Activated CD4-positive, alpha-beta T cell treated with anti-CD3 and anti-CD28 coated beads, Interleukin-2, amount 10 ng/mL, durations not matched to agents 24 days and 14 days (primary cell): ENCODE measurements at regions not wholly inside any gene's neighbourhood (a gene's known extent, or its start where the extent isn't known, plus 50 kb on each side); places are given as distances from the start of the nearest gene placed in this dataset.

Experiments used
- DNase-seq: peaks from one replicate; pipeline ENCODE4 v3.0.0; 2022
- H3K27ac Mint-ChIP-seq: one replicate; pipeline ENCODE4 v1.8.0; 2022; ENCODE audit warnings: mild to moderate bottlenecking, mixed read lengths
- H3K27me3 Mint-ChIP-seq: one replicate; pipeline ENCODE4 v1.8.0; 2022; ENCODE audit warnings: mixed read lengths
- H3K36me3 Mint-ChIP-seq: one replicate; pipeline ENCODE4 v1.8.0; 2022; ENCODE audit warnings: low read depth, mild to moderate bottlenecking, mixed read lengths
- H3K4me1 Mint-ChIP-seq: one replicate; pipeline ENCODE4 v1.8.0; 2021; ENCODE audit warnings: mixed read lengths
- H3K4me3 Mint-ChIP-seq: one replicate; pipeline ENCODE4 v1.8.0; 2022; ENCODE audit warnings: mild to moderate bottlenecking, moderate library complexity, mixed read lengths
- H3K9me3 Mint-ChIP-seq: one replicate; pipeline ENCODE4 v1.8.0; 2021; ENCODE audit warnings: mixed read lengths
- intact Hi-C: fragments of 100-400 bp; cut with micrococcal nuclease; formaldehyde crosslinking; loops from one replicate; pipeline ENCODE4 v1.15.1; 2023

- Mint-ChIP-seq H3K9me3 (no peaks in the 10 kb centered on the region), H3K4me3 (no peak overlapping the region), H3K36me3 (no peaks in the 10 kb centered on the region), H3K27me3 (no peaks in the 10 kb centered on the region), H3K4me1 (no peaks in the 10 kb centered on the region), H3K27ac (no peak overlapping the region)
- no peak for DNase-seq
- intact Hi-C loops: no loop called here
Measured at GRCh38 chr5:124332273-124332672, 414.2 kb downstream of the ZNF608 start.

GRCh38 chr5:124330595-124331220 is 415.7 kb downstream of the ZNF608 start:
- Mint-ChIP-seq H3K4me1 (no peaks in the 10 kb centered on the region), H3K36me3 (no peaks in the 10 kb centered on the region), H3K4me3 (no peak overlapping the region), H3K27me3 (no peaks in the 10 kb centered on the region), H3K9me3 (no peaks in the 10 kb centered on the region), H3K27ac (no peak overlapping the region)
- no peak for DNase-seq
- intact Hi-C loops: no loop called here

GRCh38 chr5:124328201-124328600 is 418.2 kb downstream of the ZNF608 start:
- Mint-ChIP-seq H3K27ac (no peak overlapping the region), H3K27me3 (no peaks in the 10 kb centered on the region), H3K4me1 (no peaks in the 10 kb centered on the region), H3K4me3 (no peak overlapping the region), H3K9me3 (no peaks in the 10 kb centered on the region), H3K36me3 (no peaks in the 10 kb centered on the region)
- intact Hi-C loops: no loop called here
- DNase-seq: no peak

- Mint-ChIP-seq H3K27ac (no peak overlapping the region), H3K9me3 (no peaks in the 10 kb centered on the region), H3K36me3 (no peaks in the 10 kb centered on the region), H3K27me3 (no peaks in the 10 kb centered on the region), H3K4me1 (no peaks in the 10 kb centered on the region), H3K4me3 (no peak overlapping the region)
- intact Hi-C loops: no loop called here
- DNase-seq: no peak
Measured at GRCh38 chr5:124318661-124319060, 427.8 kb downstream of the ZNF608 start.

GRCh38 chr5:124317451-124317850 is 429.0 kb downstream of the ZNF608 start:
- H3K4me3 Mint-ChIP-seq: no peak overlapping the region
- no peak overlapping the region for H3K27ac Mint-ChIP-seq
- no peaks in the 10 kb centered on the region for H3K4me1 Mint-ChIP-seq
- intact Hi-C loops: no loop called here
- H3K36me3 Mint-ChIP-seq: no peaks in the 10 kb centered on the region
- DNase-seq: no peak
- no peaks in the 10 kb centered on the region for H3K27me3 Mint-ChIP-seq
- no peaks in the 10 kb centered on the region for H3K9me3 Mint-ChIP-seq

GRCh38 chr5:124315741-124316415 is 430.6 kb downstream of the ZNF608 start:
- no peaks in the 10 kb centered on the region for H3K27me3 Mint-ChIP-seq
- no peak for DNase-seq
- H3K4me3 Mint-ChIP-seq: no peak overlapping the region
- H3K27ac Mint-ChIP-seq: no peak overlapping the region
- H3K36me3 Mint-ChIP-seq: no peaks in the 10 kb centered on the region
- H3K9me3 Mint-ChIP-seq: no peaks in the 10 kb centered on the region
- intact Hi-C loops: no loop called here
- no peaks in the 10 kb centered on the region for H3K4me1 Mint-ChIP-seq

GRCh38 chr5:124310453-124310852 is 436.0 kb downstream of the ZNF608 start:
- Mint-ChIP-seq H3K4me1 (no peaks in the 10 kb centered on the region), H3K27me3 (no peaks in the 10 kb centered on the region), H3K9me3 (no peaks in the 10 kb centered on the region), H3K27ac (no peak overlapping the region), H3K4me3 (no peak overlapping the region), H3K36me3 (no peaks in the 10 kb centered on the region)
- no peak for DNase-seq
- intact Hi-C loops: no loop called here

- intact Hi-C loops: no loop called here
- H3K27me3 Mint-ChIP-seq: no peaks in the 10 kb centered on the region
- no peak for DNase-seq
- H3K27ac Mint-ChIP-seq: no peak overlapping the region
- no peaks in the 10 kb centered on the region for H3K9me3 Mint-ChIP-seq
- H3K36me3 Mint-ChIP-seq: no peaks in the 10 kb centered on the region
- no peak overlapping the region for H3K4me3 Mint-ChIP-seq
- H3K4me1 Mint-ChIP-seq: no peaks in the 10 kb centered on the region
Measured at GRCh38 chr5:124309241-124309980, 437.0 kb downstream of the ZNF608 start.

- no peak for DNase-seq
- no peaks in the 10 kb centered on the region for H3K36me3 Mint-ChIP-seq
- no peak overlapping the region for H3K27ac Mint-ChIP-seq
- H3K4me1 Mint-ChIP-seq: no peaks in the 10 kb centered on the region
- no peak overlapping the region for H3K4me3 Mint-ChIP-seq
- no peaks in the 10 kb centered on the region for H3K27me3 Mint-ChIP-seq
- H3K9me3 Mint-ChIP-seq: no peaks in the 10 kb centered on the region
- intact Hi-C loops: no loop called here
Measured at GRCh38 chr5:124303366-124303765, 443.1 kb downstream of the ZNF608 start.

GRCh38 chr5:124302533-124302932 is 443.9 kb downstream of the ZNF608 start:
- H3K36me3 Mint-ChIP-seq: no peaks in the 10 kb centered on the region
- no peaks in the 10 kb centered on the region for H3K27me3 Mint-ChIP-seq
- intact Hi-C loops: no loop called here
- no peak overlapping the region for H3K27ac Mint-ChIP-seq
- no peak for DNase-seq
- no peaks in the 10 kb centered on the region for H3K4me1 Mint-ChIP-seq
- no peaks in the 10 kb centered on the region for H3K9me3 Mint-ChIP-seq
- H3K4me3 Mint-ChIP-seq: no peak overlapping the region

GRCh38 chr5:124301850-124302249 is 444.6 kb downstream of the ZNF608 start:
- no peaks in the 10 kb centered on the region for H3K9me3 Mint-ChIP-seq
- no peaks in the 10 kb centered on the region for H3K36me3 Mint-ChIP-seq
- H3K4me1 Mint-ChIP-seq: no peaks in the 10 kb centered on the region
- H3K27me3 Mint-ChIP-seq: no peaks in the 10 kb centered on the region
- H3K27ac Mint-ChIP-seq: no peak overlapping the region
- intact Hi-C loops: no loop called here
- DNase-seq: no peak
- H3K4me3 Mint-ChIP-seq: no peak overlapping the region

GRCh38 chr5:124300815-124301621 is 445.4 kb downstream of the ZNF608 start:
- intact Hi-C loops: no loop called here
- DNase-seq: no peak
- Mint-ChIP-seq H3K27me3 (no peaks in the 10 kb centered on the region), H3K9me3 (no peaks in the 10 kb centered on the region), H3K4me3 (no peak overlapping the region), H3K36me3 (no peaks in the 10 kb centered on the region), H3K4me1 (no peaks in the 10 kb centered on the region), H3K27ac (no peak overlapping the region)

- Mint-ChIP-seq H3K4me1 (no peaks in the 10 kb centered on the region), H3K9me3 (no peaks in the 10 kb centered on the region), H3K36me3 (no peaks in the 10 kb centered on the region), H3K27ac (no peak overlapping the region), H3K4me3 (no peak overlapping the region), H3K27me3 (no peaks in the 10 kb centered on the region)
- DNase-seq: no peak
- intact Hi-C loops: no loop called here
Measured at GRCh38 chr5:124297826-124298225, 448.6 kb downstream of the ZNF608 start.

GRCh38 chr5:124292322-124292855 is 454.1 kb downstream of the ZNF608 start:
- H3K27ac Mint-ChIP-seq: no peak overlapping the region
- DNase-seq: no peak
- H3K4me3 Mint-ChIP-seq: no peak overlapping the region
- intact Hi-C loops: no loop called here
- H3K36me3 Mint-ChIP-seq: no peaks in the 10 kb centered on the region
- H3K4me1 Mint-ChIP-seq: no peaks in the 10 kb centered on the region
- no peaks in the 10 kb centered on the region for H3K27me3 Mint-ChIP-seq
- no peaks in the 10 kb centered on the region for H3K9me3 Mint-ChIP-seq
